COLO829 (cell line): ENCODE measurements at regions not wholly inside any gene's neighbourhood (a gene's known extent, or its start where the extent isn't known, plus 50 kb on each side); places are given as distances from the start of the nearest gene placed in this dataset.
A peak's percentile ranks its signal among the peaks of the same experiment; 100 is the strongest.

Experiments used
- DNase-seq: peaks from one replicate; pipeline ENCODE4 v3.0.0; 2012; ENCODE audit warnings: low spot score

DNA sequence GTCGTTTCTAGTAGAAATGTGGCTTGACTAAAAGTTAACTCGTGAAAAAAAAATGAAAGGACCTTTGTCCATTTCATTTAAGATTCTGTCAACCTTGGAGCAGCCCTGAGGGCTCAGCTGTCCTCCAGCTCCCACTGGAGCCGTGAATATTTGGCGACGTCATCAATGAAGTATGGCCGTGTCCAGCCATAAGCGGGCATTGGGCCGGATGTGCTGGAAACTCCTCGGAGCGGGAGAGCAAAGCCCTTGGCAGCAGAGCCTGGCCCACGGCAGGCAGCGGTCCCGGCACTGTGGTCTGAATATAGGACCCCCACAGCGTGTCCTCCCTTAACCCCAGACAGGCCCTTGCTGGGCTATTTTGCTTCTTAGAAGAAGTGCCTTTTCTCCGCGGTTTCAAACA lies 50.0 kb downstream of the JAKMIP3 start:
- peak; percentile 28 for DNase-seq

DNA sequence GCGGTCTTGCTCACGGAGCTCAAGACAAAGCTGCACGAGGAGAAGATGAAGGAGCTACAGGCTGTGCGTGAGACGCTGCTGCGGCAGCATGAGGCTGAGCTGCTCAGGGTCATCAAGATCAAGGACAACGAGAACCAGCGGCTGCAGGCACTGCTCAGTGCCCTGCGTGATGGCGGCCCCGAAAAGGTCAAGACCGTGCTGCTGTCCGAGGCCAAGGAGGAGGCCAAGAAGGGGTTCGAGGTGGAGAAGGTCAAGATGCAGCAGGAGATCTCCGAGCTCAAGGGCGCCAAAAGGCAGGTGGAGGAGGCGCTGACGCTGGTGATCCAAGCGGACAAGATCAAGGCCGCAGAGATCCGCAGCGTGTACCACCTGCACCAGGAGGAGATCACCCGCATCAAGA lies 51.4 kb downstream of the JAKMIP3 start:
- DNase-seq = no peak

DNA sequence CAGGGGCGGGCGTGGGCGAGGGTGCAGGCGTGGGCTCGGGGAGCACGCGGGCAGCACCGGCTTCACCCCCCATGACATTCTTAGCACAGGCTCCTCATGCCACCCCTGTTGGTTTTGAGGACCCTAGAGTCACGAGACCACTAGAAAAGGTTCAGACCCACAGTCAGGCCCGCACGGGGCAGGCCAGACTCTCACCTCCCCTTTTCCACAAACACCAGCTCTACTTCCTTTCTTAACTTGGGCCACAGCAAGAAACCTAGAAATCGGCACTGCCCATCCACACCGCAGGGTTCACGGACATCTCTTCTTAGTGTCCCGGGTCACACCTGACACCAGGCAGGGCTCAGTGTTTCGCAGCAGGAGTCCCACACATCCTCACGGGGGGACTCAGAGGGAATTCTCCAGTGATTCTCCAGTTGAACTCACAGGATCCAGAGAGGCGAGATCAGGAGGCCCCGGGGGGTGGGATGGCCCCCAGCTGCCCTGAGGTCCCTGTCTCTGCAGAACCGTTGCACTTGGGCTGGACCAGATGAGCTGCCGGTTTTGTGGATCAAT lies 52.0 kb downstream of the JAKMIP3 start:
- DNase-seq = no peak

GRCh38 chr10:132118366-132118765 lies 52.6 kb downstream of the JAKMIP3 start:
- no peak for DNase-seq

DNA sequence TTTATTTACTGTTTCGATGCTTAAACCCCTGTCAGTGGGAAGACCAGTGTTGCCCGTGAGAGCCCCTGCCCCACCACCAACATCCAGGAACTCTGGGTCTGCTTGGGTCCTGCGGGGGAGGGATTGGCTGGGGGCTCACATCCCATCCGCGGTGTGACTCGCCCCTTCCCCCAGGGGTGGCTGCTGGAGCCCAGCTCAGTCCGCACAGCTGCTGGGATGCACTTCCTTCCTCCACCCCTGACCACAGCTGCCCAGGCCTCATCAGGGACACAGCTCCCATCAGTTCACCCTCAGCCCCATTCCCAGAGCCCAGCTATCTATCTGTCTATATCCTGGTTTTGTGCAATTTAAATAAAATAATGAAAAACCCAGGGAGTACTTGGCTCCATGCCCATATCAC lies 54.5 kb downstream of the JAKMIP3 start:
- no peak for DNase-seq

- no peak for DNase-seq
Observed at GRCh38 chr10:132120734-132121510, 55.2 kb downstream of the JAKMIP3 start.

- no peak for DNase-seq
Observed at GRCh38 chr10:132121511-132121830, 55.7 kb downstream of the JAKMIP3 start.

- DNase-seq = no peak
Observed at GRCh38 chr10:132122097-132122861, 56.5 kb downstream of the JAKMIP3 start.

- DNase-seq = no peak
Observed at GRCh38 chr10:132122939-132123445, 57.2 kb downstream of the JAKMIP3 start.

DNA sequence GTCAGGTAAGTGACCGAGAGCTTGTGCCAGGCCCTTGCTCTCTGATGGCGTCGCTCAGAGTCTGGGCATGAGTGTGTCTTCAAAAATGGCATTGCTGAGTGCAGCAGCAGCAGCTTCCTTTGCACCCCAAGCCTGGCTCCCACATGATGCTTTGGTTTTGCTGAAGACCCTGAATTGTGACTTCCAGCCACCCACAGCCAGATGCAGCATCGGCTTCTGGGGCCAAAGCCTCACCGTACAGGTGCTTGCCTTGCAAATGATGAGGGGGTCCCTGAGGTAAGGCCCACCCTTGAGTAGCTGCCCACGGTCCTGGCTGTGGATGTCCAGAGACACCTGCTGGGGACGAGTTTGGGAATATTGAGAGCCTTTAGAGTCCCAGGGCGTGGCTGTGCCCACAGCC lies 57.9 kb downstream of the JAKMIP3 start:
- DNase-seq = no peak

DNA sequence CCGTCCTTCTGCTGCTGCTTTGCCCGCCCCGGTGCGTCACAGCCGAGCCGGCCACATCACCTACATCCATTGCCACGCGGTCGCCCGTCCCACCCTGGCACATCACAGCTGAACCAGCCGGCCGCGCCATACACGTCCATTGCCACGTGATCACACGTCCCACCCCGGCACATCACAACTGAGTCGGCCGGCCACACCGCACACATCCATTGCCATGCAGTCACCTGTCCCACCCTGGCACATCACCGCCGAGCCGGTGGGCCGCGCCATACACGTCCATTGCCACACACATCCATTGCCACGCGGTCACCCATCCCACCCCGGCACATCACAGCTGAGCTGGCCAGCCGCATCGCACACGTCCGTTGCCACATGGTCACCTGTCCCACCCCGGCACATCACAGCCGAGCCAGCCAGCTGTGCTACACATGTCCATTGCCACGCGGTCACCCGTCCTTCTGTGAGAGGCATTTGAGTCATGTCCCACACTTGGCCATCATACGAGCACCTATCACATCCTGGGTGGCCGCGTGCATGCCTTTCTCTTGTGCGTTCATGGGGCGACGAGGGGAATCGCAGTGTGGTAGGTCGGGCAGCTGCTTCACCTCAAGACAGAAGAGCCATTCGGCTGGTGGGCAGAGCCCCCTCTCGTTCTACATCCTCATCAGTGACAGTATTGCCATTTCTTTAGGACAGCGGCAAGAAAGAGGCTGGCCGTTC lies 58.6 kb downstream of the JAKMIP3 start:
- no peak for DNase-seq

GRCh38 chr10:132129431-132129830 lies 57.3 kb upstream of the DPYSL4 start:
- DNase-seq = no peak

DNA sequence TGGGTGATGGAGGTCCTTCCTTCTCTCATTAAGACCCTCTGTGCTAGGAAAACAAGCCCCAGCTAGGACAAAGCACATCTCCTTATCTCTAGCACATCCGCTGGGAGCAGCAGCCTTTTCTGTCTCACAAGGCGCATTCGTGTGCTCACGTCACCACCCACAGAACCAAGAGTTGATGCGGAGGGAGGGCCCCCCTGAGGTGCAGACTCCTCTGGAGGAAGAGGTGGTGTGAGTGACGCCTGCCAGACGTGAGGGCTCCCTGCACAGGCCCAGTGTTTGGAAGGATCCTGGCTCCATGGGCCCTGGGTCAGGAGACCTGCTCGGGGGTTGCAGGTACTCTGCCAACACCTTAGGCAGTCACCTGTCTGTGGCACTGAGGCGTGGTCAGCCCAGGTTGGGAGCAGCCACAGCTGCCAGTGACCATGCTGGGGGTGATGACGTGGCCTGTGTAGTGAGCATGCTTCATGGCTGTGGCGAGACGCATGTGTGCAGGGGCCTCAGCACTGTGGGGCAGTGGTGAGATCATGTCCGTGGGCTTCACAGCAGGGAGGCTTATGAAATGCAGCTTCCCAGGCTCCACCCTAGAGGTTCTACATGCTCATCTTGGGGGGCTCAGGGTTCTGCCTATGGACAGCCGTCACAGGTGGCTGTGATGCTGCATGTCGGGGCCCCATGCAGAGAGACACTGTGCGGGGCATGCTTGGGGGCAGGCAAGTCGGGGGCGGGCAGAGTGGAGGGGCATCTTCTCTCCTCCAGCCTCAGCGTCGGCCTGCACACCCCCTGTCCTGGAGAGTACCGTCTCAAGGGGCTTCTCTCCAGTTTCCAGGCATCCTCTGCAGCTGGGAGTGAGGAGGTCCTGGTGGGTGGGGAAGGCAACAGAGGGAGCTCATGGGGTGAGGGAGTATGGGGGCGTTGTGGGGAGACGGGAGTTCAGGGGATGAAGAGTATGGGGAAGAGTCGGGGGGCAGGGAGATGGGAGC lies 56.2 kb upstream of the DPYSL4 start:
- no peak for DNase-seq

DNA sequence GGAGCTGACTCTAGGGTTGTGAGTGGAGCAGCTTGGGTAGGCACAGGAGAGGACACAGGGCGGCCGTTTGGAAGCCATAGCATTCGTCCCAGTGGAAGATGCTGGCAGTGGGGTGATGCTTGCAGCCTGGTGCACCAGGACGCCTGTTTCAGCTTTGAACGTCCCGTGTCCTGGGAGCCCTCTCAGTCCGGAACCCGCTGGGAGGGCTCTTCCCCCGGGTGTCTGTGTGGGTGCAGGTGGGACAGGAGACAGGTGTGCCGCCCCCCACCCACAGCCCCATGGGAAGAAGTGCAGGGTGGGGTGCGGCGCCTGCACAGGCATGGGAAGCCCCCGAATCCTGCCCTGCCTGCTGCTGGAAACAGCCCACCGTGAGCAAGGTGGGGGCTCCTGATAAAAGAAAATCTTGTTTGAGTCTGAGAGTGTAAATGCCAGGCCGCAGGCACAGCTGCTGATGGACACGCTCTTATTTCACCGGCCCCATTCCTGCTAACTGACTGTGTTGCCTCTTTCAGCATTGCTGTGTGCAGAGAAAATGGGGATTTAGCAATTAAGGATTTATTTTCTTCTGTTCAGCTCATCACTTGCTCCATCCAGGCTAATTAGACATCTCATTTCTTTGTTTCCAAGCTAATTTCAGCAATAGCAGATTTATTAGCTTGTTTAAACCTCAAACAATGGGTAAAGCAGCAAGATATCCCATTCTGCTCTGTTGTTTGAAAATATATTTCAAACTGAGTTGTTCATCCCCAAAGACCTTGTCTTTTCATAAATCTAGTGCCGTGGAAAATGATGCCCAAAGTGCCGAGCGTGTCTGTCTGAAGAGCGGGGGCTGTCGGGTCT lies 54.9 kb upstream of the DPYSL4 start:
- DNase-seq = no peak

GRCh38 chr10:132132421-132132841 lies 54.3 kb upstream of the DPYSL4 start:
- no peak for DNase-seq

- DNase-seq = no peak
Observed at GRCh38 chr10:132133005-132133404, 53.7 kb upstream of the DPYSL4 start.

GRCh38 chr10:132133449-132134240 lies 53.1 kb upstream of the DPYSL4 start:
- no peak for DNase-seq

- DNase-seq = no peak
Observed at GRCh38 chr10:132134241-132135052, 52.3 kb upstream of the DPYSL4 start.
